Endodermal cell (in vitro differentiated cells): ENCODE measurements at regions not wholly inside any gene's neighbourhood (a gene's known extent, or its start where the extent isn't known, plus 50 kb on each side); places are given as distances from the start of the nearest gene placed in this dataset.
"Not testable (repeated sequence)": the region's sequence is repeated elsewhere in the genome, so short reads cannot be mapped to it uniquely, and the experiment has no call there.

ENCODE experiments used
- DNase-seq: peaks from one replicate; pipeline ENCODE4 v3.0.0-alpha.2; 2017
- H3K27ac ChIP-seq: 2 replicates; pipeline ENCODE4 v1.5.1; 2013; ENCODE audit warnings: mild to moderate bottlenecking, low read depth, low read length, moderate library complexity
- H3K27me3 ChIP-seq: 2 replicates; pipeline ENCODE4 v1.6.1; 2013; ENCODE audit warnings: mild to moderate bottlenecking, low read length, moderate library complexity; ENCODE audit not compliant: insufficient read depth, control insufficient read depth, poor library complexity, severe bottlenecking
- H3K36me3 ChIP-seq: 2 replicates; pipeline ENCODE4 v1.7.0; 2013; ENCODE audit warnings: mild to moderate bottlenecking, low read length, moderate library complexity; ENCODE audit not compliant: control insufficient read depth, insufficient read depth
- H3K4me1 ChIP-seq: one replicate; pipeline ENCODE4 v1.7.0; 2013; ENCODE audit warnings: low read length; ENCODE audit not compliant: control insufficient read depth, insufficient read depth
- H3K4me3 ChIP-seq: 2 replicates; pipeline ENCODE4 v1.5.1; 2013; ENCODE audit warnings: mild to moderate bottlenecking, low read length, moderate library complexity
- H3K9ac ChIP-seq: 2 replicates; pipeline ENCODE4 v1.6.1; 2013; ENCODE audit warnings: mild to moderate bottlenecking, low read length, moderate library complexity; ENCODE audit not compliant: poor library complexity, severe bottlenecking; ENCODE audit errors: extremely low read depth
- H3K9me3 ChIP-seq: 2 replicates; pipeline ENCODE4 v1.6.1; 2013; ENCODE audit warnings: mild to moderate bottlenecking, low read length, moderate library complexity; ENCODE audit not compliant: control insufficient read depth
- H3K27ac Mint-ChIP-seq: 2 replicates; pipeline ENCODE4 v1.8.0; 2020; ENCODE audit warnings: mixed read lengths
- H3K27me3 Mint-ChIP-seq: 2 replicates; pipeline ENCODE4 v1.8.0; 2021; ENCODE audit warnings: mild to moderate bottlenecking, mixed read lengths; ENCODE audit not compliant: insufficient read depth
- H3K36me3 Mint-ChIP-seq: 2 replicates; pipeline ENCODE4 v1.8.0; 2020; ENCODE audit warnings: low read depth, mixed read lengths
- H3K4me1 Mint-ChIP-seq: 2 replicates; pipeline ENCODE4 v1.8.0; 2020; ENCODE audit warnings: mixed read lengths
- H3K4me3 Mint-ChIP-seq: 2 replicates; pipeline ENCODE4 v1.8.0; 2020; ENCODE audit warnings: mild to moderate bottlenecking, moderate library complexity, mixed read lengths
- H3K9me3 Mint-ChIP-seq: 2 replicates; pipeline ENCODE4 v1.8.0; 2020; ENCODE audit warnings: mild to moderate bottlenecking, mixed read lengths
- CTCF ChIP-seq: fragments of 200-600 bp; sonication (generic); conservative IDR thresholded peaks from 2 replicates; pipeline ENCODE4 v1.5.0; 2021; ENCODE audit warnings: antibody characterized with exemption, mild to moderate bottlenecking
- WGBS, 2 experiments: methylation state at CpG; one replicate each; pipeline versions ENCODE4 v1.1.5 to v1.1.7; 2013; ENCODE audit warnings: missing lambda C conversion rate in 2 of 2, mixed read lengths in 1 of 2; ENCODE audit not compliant: insufficient coverage in 1 of 2, insufficient read length in 1 of 2; 5-methylcytosine and 5-hydroxymethylcytosine counted together

- TF ChIP-seq CTCF, result no peak
- Mint-ChIP-seq H3K27ac (no peak overlapping the region), H3K4me3 (no peak overlapping the region), H3K9me3 (no peaks in the 10 kb centered on the region), H3K27me3 (peaks cover 9% of the 10 kb centered on the region), H3K4me1 (peaks cover 5% of the 10 kb centered on the region), H3K36me3 (no peaks in the 10 kb centered on the region)
- Histone ChIP-seq H3K36me3 (no peaks in the 10 kb centered on the region), H3K9ac (no peak overlapping the region), H3K9me3 (no peaks in the 10 kb centered on the region), H3K27ac (no peak overlapping the region), H3K4me1 (peaks cover 6% of the 10 kb centered on the region), H3K4me3 (no peak overlapping the region), H3K27me3 (no peaks in the 10 kb centered on the region)
- no peak for DNase-seq
- 55 to 68% methylated on average over 1 of the region's 1 CpG for WGBS, 2 experiments
These were observed 136.5 kb upstream of the OLIG3 start for GRCh38 chr6:137630666-137631065.

- TF ChIP-seq CTCF, result no peak
- no peaks in the 10 kb centered on the region for H3K36me3 ChIP-seq
- no peak overlapping the region for H3K9ac ChIP-seq
- Mint-ChIP-seq H3K27ac (no peak overlapping the region), H3K36me3 (no peaks in the 10 kb centered on the region), H3K4me1 (peaks cover 5% of the 10 kb centered on the region), H3K27me3 (peaks cover 9% of the 10 kb centered on the region), H3K4me3 (no peak overlapping the region), H3K9me3 (no peaks in the 10 kb centered on the region)
- no peaks in the 10 kb centered on the region for H3K27me3 ChIP-seq
- no peak for DNase-seq
- H3K9me3 ChIP-seq, result no peaks in the 10 kb centered on the region
- 84% methylated on average over 2 of the region's 2 CpGs; no CpG with 5 or more reads in 1 of the 2 experiments for WGBS, 2 experiments
- peaks cover 6% of the 10 kb centered on the region for H3K4me1 ChIP-seq
- no peak overlapping the region for H3K27ac ChIP-seq
- H3K4me3 ChIP-seq, result no peak overlapping the region
These were observed 137.1 kb upstream of the OLIG3 start for GRCh38 chr6:137631323-137631722.

GRCh38 chr6:137634177-137634576 lies 140.0 kb upstream of the OLIG3 start:
- not testable (repeated sequence) for H3K9me3 ChIP-seq, H3K9me3 Mint-ChIP-seq, H3K9ac ChIP-seq, H3K4me1 Mint-ChIP-seq, H3K27ac Mint-ChIP-seq, DNase-seq, H3K36me3 Mint-ChIP-seq, H3K27ac ChIP-seq, H3K4me3 Mint-ChIP-seq, H3K27me3 ChIP-seq, H3K36me3 ChIP-seq, H3K4me3 ChIP-seq, H3K4me1 ChIP-seq, H3K27me3 Mint-ChIP-seq
- 90 to 91% methylated on average over 7 to 9 of the region's 9 CpGs for WGBS, 2 experiments

- no peak overlapping the region for H3K4me3 Mint-ChIP-seq
- Histone ChIP-seq H3K27me3 (no peaks in the 10 kb centered on the region), H3K4me1 (no peaks in the 10 kb centered on the region), H3K9me3 (no peaks in the 10 kb centered on the region), H3K4me3 (no peak overlapping the region), H3K9ac (no peak overlapping the region), H3K36me3 (no peaks in the 10 kb centered on the region), H3K27ac (no peak overlapping the region)
- H3K4me1 Mint-ChIP-seq, result no peaks in the 10 kb centered on the region
- TF ChIP-seq CTCF, result no peak
- no peaks in the 10 kb centered on the region for H3K9me3 Mint-ChIP-seq
- no peak overlapping the region for H3K27ac Mint-ChIP-seq
- H3K36me3 Mint-ChIP-seq, result no peaks in the 10 kb centered on the region
- 94% methylated on average over 1 of the region's 1 CpG; no CpG with 5 or more reads in 1 of the 2 experiments for WGBS, 2 experiments
- no peak for DNase-seq
- peaks cover 10% of the 10 kb centered on the region for H3K27me3 Mint-ChIP-seq
These were observed 142.9 kb upstream of the OLIG3 start for GRCh38 chr6:137637121-137637520.
